K562 (cell line): ENCODE measurements at regions not wholly inside any gene's neighbourhood (a gene's known extent, or its start where the extent isn't known, plus 50 kb on each side); places are given as distances from the start of the nearest gene placed in this dataset.
"Not testable (repeated sequence)": the region's sequence is repeated elsewhere in the genome, so short reads cannot be mapped to it uniquely, and the experiment has no call there.

Experiments
- ATAC-seq: fragments of 200-7000 bp; cut with Tn5 transposase; 3 replicates; pipeline ENCODE4 v1.9.1; 2020; ENCODE audit warnings: moderate library complexity
- BruUV-seq: library from RNA; stranded (reverse); fragments of 400-500 nt; replicated peaks from 2 replicates; lab custom pipeline; 2021; lab: Mats Ljungman, UMichigan
- CTCF ChIA-PET: fragments of 300-600 bp; formaldehyde crosslinking; extraction: SDS; loops from one replicate; lab custom pipeline; 2021; ENCODE audit warnings: low intra/inter-chr PET ratio; lab: Yijun Ruan, JAX
- POLR2A ChIA-PET: fragments of 300-600, 350-650 bp; sonication (Branson Sonifier 250); formaldehyde crosslinking; extraction: SDS; loops from one replicate; lab custom pipeline; 2021; ENCODE audit warnings: antibody characterized with exemption, inconsistent platforms; lab: Yijun Ruan, JAX
- DNase-seq, 4 experiments: peaks; one replicate each; pipeline versions ENCODE4 v3.0.0 to v3.0.0-alpha.2; 2011 to 2018; ENCODE audit warnings: low spot score in 3 of 4, mixed read lengths in 3 of 4; ENCODE audit errors: extremely low read depth in 1 of 4
- FAIRE-seq: peaks from 2 replicates; lab custom pipeline; 2011; peaks lifted over from hg19 to GRCh38; lab: Jason Lieb, UNC
- H2AFZ ChIP-seq: 2 replicates; pipeline ENCODE4 v1.6.0; 2011; ENCODE audit warnings: low read depth, low read length, control low read depth, inconsistent platforms
- H3K27ac ChIP-seq: fragments of 200-600 bp; 3 replicates; pipeline ENCODE4 v1.8.0; 2011; ENCODE audit warnings: low read depth, mild to moderate bottlenecking, control low read depth, inconsistent platforms, low read length, moderate library complexity, mixed read lengths; ENCODE audit errors: extremely low read depth
- H3K27me3 ChIP-seq, 2 experiments: fragments of 300-600 bp in 1 of 2; 2 replicates in 1 of 2; 3 replicates in 1 of 2; pipeline versions ENCODE4 v1.6.0 to v1.8.0; 2011; ENCODE audit warnings: inconsistent platforms in 2 of 2, low read length in 2 of 2, mild to moderate bottlenecking in 1 of 2, mixed read lengths in 1 of 2, moderate library complexity in 1 of 2; ENCODE audit not compliant: control insufficient read depth in 2 of 2, insufficient read depth in 2 of 2
- H3K36me3 ChIP-seq: fragments of 300-600 bp; 3 replicates; pipeline ENCODE4 v1.8.0; 2011; ENCODE audit warnings: mild to moderate bottlenecking, low read length, inconsistent platforms; ENCODE audit not compliant: control insufficient read depth, insufficient read depth
- H3K4me1 ChIP-seq, 2 experiments: fragments of 200-600 bp in 1 of 2; replicated peaks in 1 of 2; 2 replicates in 1 of 2; 3 replicates in 1 of 2; pipeline versions ENCODE4 v1.5.1 to v1.8.0; 2011; ENCODE audit warnings: inconsistent platforms in 2 of 2, low read length in 2 of 2, mild to moderate bottlenecking in 1 of 2, mixed read lengths in 1 of 2, moderate library complexity in 1 of 2; ENCODE audit not compliant: control insufficient read depth in 2 of 2, insufficient read depth in 2 of 2
- H3K4me2 ChIP-seq: 2 replicates; pipeline ENCODE4 v1.6.1; 2011; ENCODE audit warnings: low read length, control low read depth, inconsistent platforms, mixed read lengths; ENCODE audit not compliant: insufficient read depth
- H3K4me3 ChIP-seq: fragments of 200-600 bp; sonication (generic), shearing (Covaris generic); 2 replicates; pipeline ENCODE4 v1.5.1; 2016; ENCODE audit warnings: control low read depth, inconsistent platforms
- H3K79me2 ChIP-seq: fragments of 200-600 bp; 3 replicates; pipeline ENCODE4 v1.8.0; 2011; ENCODE audit warnings: low read length, inconsistent platforms; ENCODE audit not compliant: control insufficient read depth, insufficient read depth
- H3K9ac ChIP-seq, 2 experiments: 2 replicates each; pipeline versions ENCODE4 v1.6.0 to v1.6.1; 2011; ENCODE audit warnings: low read depth in 2 of 2, low read length in 2 of 2, control low read depth in 1 of 2, inconsistent platforms in 1 of 2, mild to moderate bottlenecking in 1 of 2, mixed read lengths in 1 of 2; ENCODE audit not compliant: insufficient read depth in 1 of 2
- H3K9me1 ChIP-seq: one replicate; pipeline ENCODE4 v1.6.0; 2011; ENCODE audit warnings: inconsistent platforms, mild to moderate bottlenecking, low read length, moderate library complexity; ENCODE audit not compliant: control insufficient read depth, insufficient read depth
- H3K9me3 ChIP-seq: replicated peaks from 2 replicates; pipeline ENCODE4 v1.5.1; 2011; ENCODE audit warnings: low read depth, low read length, inconsistent platforms; ENCODE audit not compliant: control insufficient read depth, insufficient read depth
- H4K20me1 ChIP-seq: replicated peaks from 2 replicates; pipeline ENCODE4 v1.6.1; 2011; ENCODE audit warnings: low read length, inconsistent platforms, mixed read lengths; ENCODE audit not compliant: control insufficient read depth, insufficient read depth
- CREB3L1 ChIP-seq: fragments of 450-650 bp; IDR thresholded peaks from 2 replicates; pipeline ENCODE4 v1.6.1; 2014; ENCODE audit warnings: low read depth, mild to moderate bottlenecking, moderate library complexity, borderline replicate concordance
- FOXA1 ChIP-seq: fragments of 450-650 bp; IDR thresholded peaks from 2 replicates; pipeline ENCODE4 v1.6.1; 2016; ENCODE audit warnings: mild to moderate bottlenecking, borderline replicate concordance
- MEIS2 ChIP-seq: fragments of 450-650 bp; IDR thresholded peaks from 2 replicates; pipeline ENCODE4 v1.6.1; 2014; ENCODE audit warnings: mild to moderate bottlenecking; ENCODE audit not compliant: partially characterized antibody
- NFXL1 ChIP-seq: fragments of 450-650 bp; formaldehyde crosslinking; IDR thresholded peaks from 2 replicates; pipeline ENCODE4 v1.4.0; 2021; ENCODE audit warnings: mild to moderate bottlenecking
- PRPF4 ChIP-seq: fragments of 200-400 bp; formaldehyde crosslinking; IDR thresholded peaks from one replicate; pipeline ENCODE4 v1.6.1; 2017; ENCODE audit warnings: low read length, low read depth, mild to moderate bottlenecking; ENCODE audit not compliant: insufficient read depth, poor library complexity, severe bottlenecking
- SLC30A9 ChIP-seq: fragments of 250-450 bp; sonication (Bioruptor Pico); IDR thresholded peaks from 2 replicates; pipeline ENCODE4 v1.8.0; 2022; ENCODE audit warnings: mild to moderate bottlenecking, moderate library complexity
- SRF ChIP-seq, 2 experiments: fragments of 250-450, 450-650 bp in 1 of 2; sonication (Bioruptor Pico) in 1 of 2; sonication (generic) in 1 of 2; formaldehyde crosslinking; IDR thresholded peaks; 2 replicates each; pipeline versions ENCODE4 v1.5.0 to v1.5.1; 2020 to 2022; ENCODE audit warnings: mild to moderate bottlenecking in 1 of 2, missing genetic modification reagents in 1 of 2
- ZNF146 ChIP-seq: IDR thresholded peaks from one replicate; pipeline ENCODE4 v1.6.1; 2018; ENCODE audit warnings: missing compliant biosample characterization; ENCODE audit not compliant: unreplicated experiment
- ZNF444 ChIP-seq: fragments of 250-450 bp; sonication (Bioruptor Pico); IDR thresholded peaks from 2 replicates; pipeline ENCODE4 v1.4.0; 2020; ENCODE audit warnings: mild to moderate bottlenecking, moderate library complexity
- WGBS: fragments of 100-300 bp; shearing (Covaris generic); methylation state at CpG from one replicate; pipeline ENCODE4 v1.1.6; 2016; ENCODE audit warnings: low coverage, mixed read lengths; ENCODE audit not compliant: insufficient coverage; ENCODE audit errors: missing lambda C conversion rate; 5-methylcytosine and 5-hydroxymethylcytosine counted together
- in situ Hi-C: fragments of 300-500 bp; cut with MboI; formaldehyde crosslinking; loops from 4 replicates; pipeline ENCODE4 v1.15.0; 2018; ENCODE audit warnings: inconsistent platforms, mixed read lengths
- intact Hi-C: fragments of 100-400 bp; cut with micrococcal nuclease; formaldehyde crosslinking; loops from 2 replicates; pipeline ENCODE4 v1.14.2; 2022

- no peak for TF ChIP-seq MEIS2
Measured at GRCh38 chrX:96556886-96557285, 127.8 kb upstream of the DIAPH2 start (continued).

- WGBS = 0% methylated on average over 4 of the region's 5 CpGs
- H3K9me3 ChIP-seq, H2AFZ ChIP-seq, ATAC-seq, H3K4me3 ChIP-seq, BruUV-seq, H4K20me1 ChIP-seq, in situ Hi-C loops, H3K36me3 ChIP-seq, H3K79me2 ChIP-seq, intact Hi-C loops, H3K27ac ChIP-seq, POLR2A ChIA-PET, H3K9me1 ChIP-seq, H3K9ac ChIP-seq, H3K4me2 ChIP-seq, DNase-seq, H3K27me3 ChIP-seq, H3K4me1 ChIP-seq, CTCF ChIA-PET, FAIRE-seq: not testable (repeated sequence)
Measured at GRCh38 chrX:96561129-96561528, 123.5 kb upstream of the DIAPH2 start.

GRCh38 chrX:96563646-96564045, 121.0 kb upstream of the DIAPH2 start:
- Histone ChIP-seq H3K4me1 (no peaks in the 10 kb centered on the region), H3K79me2 (no peaks in the 10 kb centered on the region), H3K9me1 (no peaks in the 10 kb centered on the region), H3K4me2 (no peak overlapping the region), H3K27me3 (no peaks in the 10 kb centered on the region), H3K9ac (no peak overlapping the region), H3K27ac (no peak overlapping the region), H3K36me3 (no peaks in the 10 kb centered on the region), H2AFZ (no peak overlapping the region), H4K20me1 (no peaks in the 10 kb centered on the region), H3K9me3 (no peaks in the 10 kb centered on the region), H3K4me3 (no peak overlapping the region)
- in situ Hi-C loops (no loop called here), intact Hi-C loops (no loop called here)
- ChIA-PET CTCF (no interaction called here), POLR2A (no interaction called here)
- no TSS peak for BruUV-seq
- 0% methylated on average over 1 of the region's 1 CpG for WGBS
- DNase-seq (no peak), ATAC-seq (no peak), FAIRE-seq (no peak)
- TF ChIP-seq NFXL1 (CRISPR knock-in tag) (no peak), SRF (CRISPR knock-in tag; IDR thresholded peaks at IDR 0.05) (no peak), FOXA1 (no peak), CREB3L1 (no peak), ZNF146 (CRISPR knock-in tag) (no peak), ZNF444 (CRISPR knock-in tag) (no peak), PRPF4 (no peak), SLC30A9 (no peak)
